HG03354 (cell line): ENCODE measurements at regions not wholly inside any gene's neighbourhood (a gene's known extent, or its start where the extent isn't known, plus 50 kb on each side); places are given as distances from the start of the nearest gene placed in this dataset.

Experiments
- ATAC-seq: cut with Tn5 transposase; IDR thresholded peaks from one replicate; pipeline ENCODE4 v1.9.1; 2021; ENCODE audit warnings: mild to moderate bottlenecking; ENCODE audit not compliant: unreplicated experiment, poor library complexity, severe bottlenecking

- ATAC-seq, result no peak
Observed at GRCh38 chr6:148273962-148274752, 68.5 kb upstream of the SASH1 start.

- no peak for ATAC-seq
Observed at GRCh38 chr6:148274809-148275208, 67.8 kb upstream of the SASH1 start.

- ATAC-seq, result no peak
Observed at GRCh38 chr6:148285205-148285604, 57.4 kb upstream of the SASH1 start.

GRCh38 chr6:148286563-148286962 is 56.1 kb upstream of the SASH1 start:
- no peak for ATAC-seq

GRCh38 chr6:148287623-148288333 is 54.9 kb upstream of the SASH1 start:
- no peak for ATAC-seq

GRCh38 chr6:148288541-148288940 is 54.1 kb upstream of the SASH1 start:
- ATAC-seq, result no peak

GRCh38 chr6:148289153-148289552 is 53.5 kb upstream of the SASH1 start:
- ATAC-seq, result no peak

GRCh38 chr6:148291876-148292275 is 50.8 kb upstream of the SASH1 start:
- no peak for ATAC-seq
